Body of pancreas (tissue), 4 donors: ENCODE measurements at regions not wholly inside any gene's neighbourhood (a gene's known extent, or its start where the extent isn't known, plus 50 kb on each side); places are given as distances from the start of the nearest gene placed in this dataset.
"Not testable (repeated sequence)": the region's sequence is repeated elsewhere in the genome, so short reads cannot be mapped to it uniquely, and the experiment has no call there.

ENCODE experiments used
- CTCF ChIP-seq, 7 experiments: fragments of 450-650 bp in 4 of 7; fragments of 200-600 bp in 3 of 7; sonication (generic) in 3 of 7; IDR thresholded peaks; one replicate each; pipeline ENCODE4 v1.5.1; 2016 to 2019; ENCODE audit warnings: antibody characterized with exemption in 7 of 7
- POLR2A ChIP-seq, 3 donors: fragments of 450-650 bp; IDR thresholded peaks; one replicate each; pipeline ENCODE4 v1.6.1; 2016; ENCODE audit warnings: antibody characterized with exemption in 3 of 3, mild to moderate bottlenecking in 2 of 3

- TF ChIP-seq CTCF, POLR2A (IDR thresholded peaks at IDR 0.05): not testable (repeated sequence)
Measured at GRCh38 chr7:159309214-159309613, 164.5 kb upstream of the VIPR2 start.
